CD14-positive monocyte (primary cell): ENCODE measurements at regions not wholly inside any gene's neighbourhood (a gene's known extent, or its start where the extent isn't known, plus 50 kb on each side); places are given as distances from the start of the nearest gene placed in this dataset.
A peak's percentile ranks its signal among the peaks of the same experiment; 100 is the strongest.

Experiments
- DNase-seq, 3 donors: peaks; one replicate each; pipeline ENCODE4 v3.0.0-alpha.2; 2011 to 2022
- H2AFZ ChIP-seq: 2 replicates; pipeline ENCODE4 v1.6.0; 2012; ENCODE audit warnings: mild to moderate bottlenecking, low read depth, low read length, inconsistent platforms; ENCODE audit not compliant: insufficient read depth, poor library complexity, severe bottlenecking
- H3K27ac ChIP-seq, 2 donors: 1 replicate in 1 of 2; 2 replicates in 1 of 2; pipeline ENCODE4 v1.5.1; 2012 to 2013; ENCODE audit warnings: low read length in 2 of 2, control low read depth in 1 of 2, inconsistent platforms in 1 of 2, low read depth in 1 of 2, mild to moderate bottlenecking in 1 of 2
- H3K27me3 ChIP-seq, 2 donors: one replicate each; pipeline versions ENCODE4 v1.6.0 to v1.6.1; 2011 to 2013; ENCODE audit warnings: low read length in 2 of 2; ENCODE audit not compliant: control insufficient read depth in 2 of 2, insufficient read depth in 2 of 2
- H3K36me3 ChIP-seq, 2 donors: replicated peaks in 1 of 2; 1 replicate in 1 of 2; 2 replicates in 1 of 2; pipeline versions ENCODE4 v1.5.1 to v1.6.1; 2012 to 2013; ENCODE audit warnings: low read length in 2 of 2, control low read depth in 1 of 2, inconsistent platforms in 1 of 2, mild to moderate bottlenecking in 1 of 2; ENCODE audit not compliant: insufficient read depth in 2 of 2, control insufficient read depth in 1 of 2
- H3K4me1 ChIP-seq, 2 donors: 1 replicate in 1 of 2; 2 replicates in 1 of 2; pipeline versions ENCODE4 v1.5.1 to v1.6.1; 2012 to 2013; ENCODE audit warnings: low read length in 2 of 2, control low read depth in 1 of 2, inconsistent platforms in 1 of 2, mild to moderate bottlenecking in 1 of 2, moderate library complexity in 1 of 2; ENCODE audit not compliant: insufficient read depth in 2 of 2, control insufficient read depth in 1 of 2
- H3K4me2 ChIP-seq: replicated peaks from 2 replicates; pipeline ENCODE3; 2012; ENCODE audit warnings: low read length, moderate library complexity, mild to moderate bottlenecking; ENCODE audit not compliant: poor library complexity, severe bottlenecking; ENCODE audit errors: extremely low read depth
- H3K4me3 ChIP-seq, 3 experiments: fragments of 200-600 bp in 1 of 3; sonication (generic) in 1 of 3; replicated peaks in 1 of 3; 1 replicate in 2 of 3; 2 replicates in 1 of 3; pipeline ENCODE4 v1.5.1; 2011 to 2013; ENCODE audit warnings: low read length in 3 of 3, mild to moderate bottlenecking in 3 of 3, control low read depth in 2 of 3, low read depth in 2 of 3, inconsistent platforms in 1 of 3, moderate library complexity in 1 of 3
- H3K79me2 ChIP-seq: 2 replicates; pipeline ENCODE4 v1.6.0; 2012; ENCODE audit warnings: mild to moderate bottlenecking, control low read depth, inconsistent platforms, low read length, moderate library complexity; ENCODE audit not compliant: insufficient read depth
- H3K9ac ChIP-seq: 2 replicates; pipeline ENCODE4 v1.6.0; 2017; ENCODE audit warnings: low read length, mild to moderate bottlenecking; ENCODE audit not compliant: insufficient read depth, poor library complexity, severe bottlenecking
- H3K9me3 ChIP-seq, 2 donors: replicated peaks in 1 of 2; 1 replicate in 1 of 2; 2 replicates in 1 of 2; pipeline versions ENCODE4 v1.5.1 to v1.6.1; 2012 to 2013; ENCODE audit warnings: low read length in 2 of 2, control low read depth in 1 of 2; ENCODE audit not compliant: control insufficient read depth in 1 of 2, insufficient read depth in 1 of 2
- H4K20me1 ChIP-seq: 2 replicates; pipeline ENCODE4 v1.6.0; 2012; ENCODE audit warnings: mild to moderate bottlenecking, low read length, control low read depth, moderate library complexity; ENCODE audit not compliant: insufficient read depth
- H3K27ac Mint-ChIP-seq, 7 donors: one replicate each; pipeline ENCODE4 v1.8.0; 2020; ENCODE audit warnings: mild to moderate bottlenecking in 7 of 7, mixed read lengths in 7 of 7, moderate library complexity in 6 of 7, inconsistent platforms in 2 of 7
- H3K27me3 Mint-ChIP-seq, 3 donors: one replicate each; pipeline ENCODE4 v1.8.0; 2021 to 2022; ENCODE audit warnings: low read depth in 3 of 3, mild to moderate bottlenecking in 3 of 3, mixed read lengths in 3 of 3, moderate library complexity in 3 of 3, inconsistent platforms in 1 of 3
- H3K36me3 Mint-ChIP-seq, 2 donors: one replicate each; pipeline ENCODE4 v1.8.0; 2020; ENCODE audit warnings: mixed read lengths in 2 of 2, inconsistent platforms in 1 of 2, mild to moderate bottlenecking in 1 of 2
- H3K4me1 Mint-ChIP-seq: one replicate; pipeline ENCODE4 v1.8.0; 2020; ENCODE audit warnings: mild to moderate bottlenecking, mixed read lengths
- H3K4me3 Mint-ChIP-seq, 2 donors: one replicate each; pipeline ENCODE4 v1.8.0; 2020; ENCODE audit warnings: mild to moderate bottlenecking in 2 of 2, mixed read lengths in 2 of 2, moderate library complexity in 1 of 2
- H3K9me3 Mint-ChIP-seq, 7 donors: one replicate each; pipeline ENCODE4 v1.8.0; 2020 to 2022; ENCODE audit warnings: mixed read lengths in 7 of 7, mild to moderate bottlenecking in 6 of 7, moderate library complexity in 6 of 7, inconsistent platforms in 2 of 7
- WGBS: methylation state at CpG from one replicate; pipeline ENCODE4 v1.1.5; 2013; ENCODE audit warnings: missing lambda C conversion rate; ENCODE audit not compliant: insufficient coverage; 5-methylcytosine and 5-hydroxymethylcytosine counted together
- intact Hi-C, 2 donors: fragments of 100-400 bp; cut with micrococcal nuclease; formaldehyde crosslinking; loops; one replicate each; pipeline versions ENCODE4 v1.15.0 to v1.15.1; 2023
- TF ChIP-seq, protein P1 (sequence below): fragments of 200-600 bp; IDR thresholded peaks from one replicate; pipeline ENCODE4 v1.8.0; 2022; ENCODE audit warnings: antibody characterized with exemption, mild to moderate bottlenecking

DNA sequence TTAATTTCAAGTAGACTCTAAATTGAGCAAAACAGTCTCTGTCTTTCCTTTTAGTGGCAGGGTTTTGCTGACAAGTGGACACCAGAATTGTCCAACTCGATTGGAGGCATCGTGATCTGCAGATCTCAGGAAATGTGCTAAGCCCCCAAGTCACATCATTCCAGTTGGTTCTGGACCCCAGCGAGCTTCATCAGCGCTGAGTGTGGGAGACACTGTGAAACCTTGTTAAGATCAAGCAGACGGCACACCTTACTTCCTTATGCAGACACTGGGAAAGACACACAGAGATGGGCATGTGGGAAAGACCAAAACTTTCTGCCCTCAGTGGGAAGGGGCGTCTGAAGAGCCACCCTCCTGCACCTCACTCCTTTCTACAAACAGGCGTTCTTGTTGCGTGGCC lies 440.8 kb downstream of the GLRX3 start:
- Histone ChIP-seq H3K27ac (no peak overlapping the region), H4K20me1 (no peaks in the 10 kb centered on the region), H3K4me2 (no peak overlapping the region), H3K79me2 (no peaks in the 10 kb centered on the region), H3K4me1 (no peaks in the 10 kb centered on the region), H2AFZ (no peak overlapping the region), H3K36me3 (no peaks in the 10 kb centered on the region), H3K4me3 (no peak overlapping the region), H3K27me3 (no peaks in the 10 kb centered on the region), H3K9me3 (no peaks in the 10 kb centered on the region), H3K9ac (no peak overlapping the region)
- WGBS, result 95% methylated on average over 5 of the region's 8 CpGs
- H3K9me3 Mint-ChIP-seq, result peaks cover 0 to 5% (median 1%) of the 10 kb centered on the region in 7 donors
- H3K27me3 Mint-ChIP-seq, result peaks cover 10 to 17% (median 13%) of the 10 kb centered on the region in 3 donors
- TF ChIP-seq, protein P1, sequence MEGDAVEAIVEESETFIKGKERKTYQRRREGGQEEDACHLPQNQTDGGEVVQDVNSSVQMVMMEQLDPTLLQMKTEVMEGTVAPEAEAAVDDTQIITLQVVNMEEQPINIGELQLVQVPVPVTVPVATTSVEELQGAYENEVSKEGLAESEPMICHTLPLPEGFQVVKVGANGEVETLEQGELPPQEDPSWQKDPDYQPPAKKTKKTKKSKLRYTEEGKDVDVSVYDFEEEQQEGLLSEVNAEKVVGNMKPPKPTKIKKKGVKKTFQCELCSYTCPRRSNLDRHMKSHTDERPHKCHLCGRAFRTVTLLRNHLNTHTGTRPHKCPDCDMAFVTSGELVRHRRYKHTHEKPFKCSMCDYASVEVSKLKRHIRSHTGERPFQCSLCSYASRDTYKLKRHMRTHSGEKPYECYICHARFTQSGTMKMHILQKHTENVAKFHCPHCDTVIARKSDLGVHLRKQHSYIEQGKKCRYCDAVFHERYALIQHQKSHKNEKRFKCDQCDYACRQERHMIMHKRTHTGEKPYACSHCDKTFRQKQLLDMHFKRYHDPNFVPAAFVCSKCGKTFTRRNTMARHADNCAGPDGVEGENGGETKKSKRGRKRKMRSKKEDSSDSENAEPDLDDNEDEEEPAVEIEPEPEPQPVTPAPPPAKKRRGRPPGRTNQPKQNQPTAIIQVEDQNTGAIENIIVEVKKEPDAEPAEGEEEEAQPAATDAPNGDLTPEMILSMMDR, result no peak
- no peaks in the 10 kb centered on the region for H3K36me3 Mint-ChIP-seq
- no peak overlapping the region for H3K27ac Mint-ChIP-seq
- no peaks in the 10 kb centered on the region for H3K4me1 Mint-ChIP-seq
- intact Hi-C loops, result no loop called here
- no peak overlapping the region for H3K4me3 Mint-ChIP-seq
- DNase-seq, result no peak

DNA sequence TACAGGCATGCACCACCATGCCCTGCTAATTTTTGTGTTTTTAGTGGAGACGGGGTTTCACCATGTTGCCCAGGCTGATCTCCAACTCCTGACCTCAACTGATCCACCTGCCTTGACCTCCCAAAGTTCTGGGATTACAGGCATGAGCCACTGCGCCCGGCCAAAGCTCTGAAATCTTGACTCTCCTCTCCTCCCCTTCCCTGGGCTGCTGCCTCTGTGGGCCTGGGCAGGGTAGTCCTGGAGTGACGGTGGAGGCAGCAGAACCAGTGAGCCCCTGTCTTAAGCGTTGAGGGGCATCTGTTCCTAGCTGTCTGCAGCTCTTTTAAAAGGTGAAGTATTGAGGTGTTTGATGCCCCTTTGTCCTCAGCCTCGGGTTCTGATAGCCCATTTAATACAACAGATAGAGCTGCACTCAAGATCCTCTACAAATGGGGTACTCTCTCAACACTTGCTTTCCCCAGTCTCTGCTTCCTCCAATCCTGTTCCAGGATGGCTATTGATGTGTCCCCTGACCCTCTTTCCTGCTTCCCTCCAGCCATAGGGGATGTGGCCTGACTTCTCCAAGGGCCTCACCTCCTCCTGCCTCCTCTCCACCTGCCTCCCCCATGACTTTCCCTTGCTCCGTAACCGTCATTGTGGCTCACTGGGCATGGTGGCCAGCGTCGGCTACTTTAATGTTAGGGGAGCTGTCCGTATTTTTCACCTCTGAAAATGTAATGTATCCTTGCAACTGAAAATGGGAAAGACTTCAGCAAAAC lies 442.5 kb downstream of the GLRX3 start:
- H3K4me1 Mint-ChIP-seq, result no peaks in the 10 kb centered on the region
- TF ChIP-seq, protein P1, result no peak
- DNase-seq, result no peak

More for the DNA sequence above, 442.5 kb downstream of the GLRX3 start:
- Mint-ChIP-seq H3K27ac (peak overlapping the region in 1 of 7 donors; percentile 22), H3K36me3 (no peaks in the 10 kb centered on the region), H3K4me3 (no peak overlapping the region), H3K9me3 (peaks cover 0 to 5% (median 1%) of the 10 kb centered on the region in 7 donors), H3K27me3 (peaks cover 6 to 15% (median 14%) of the 10 kb centered on the region in 3 donors)
- H3K27me3 ChIP-seq, result no peaks in the 10 kb centered on the region
- H3K4me2 ChIP-seq, result no peak overlapping the region
- no peaks in the 10 kb centered on the region for H3K4me1 ChIP-seq
- WGBS, result 96% methylated on average over 6 of the region's 11 CpGs
- no peaks in the 10 kb centered on the region for H3K36me3 ChIP-seq
- H3K9ac ChIP-seq, result no peak overlapping the region
- H3K27ac ChIP-seq, result no peak overlapping the region
- H2AFZ ChIP-seq, result no peak overlapping the region
- H3K4me3 ChIP-seq, result no peak overlapping the region
- no peaks in the 10 kb centered on the region for H3K9me3 ChIP-seq
- intact Hi-C loops, result no loop called here
- no peaks in the 10 kb centered on the region for H3K79me2 ChIP-seq
- H4K20me1 ChIP-seq, result no peaks in the 10 kb centered on the region
